GM12864 (cell line): ENCODE measurements at regions not wholly inside any gene's neighbourhood (a gene's known extent, or its start where the extent isn't known, plus 50 kb on each side); places are given as distances from the start of the nearest gene placed in this dataset.

Experiments used
- DNase-seq: peaks from one replicate; pipeline ENCODE4 v3.0.0-alpha.2; 2011; ENCODE audit warnings: low read depth
- H3K4me3 ChIP-seq: 2 replicates; pipeline ENCODE4 v1.5.1; 2011; ENCODE audit warnings: mild to moderate bottlenecking, low read depth, low read length, control low read depth
- TF ChIP-seq, protein P1 (sequence below): IDR thresholded peaks from 2 replicates; pipeline ENCODE4 v1.5.1; 2011; ENCODE audit warnings: low read depth, mild to moderate bottlenecking, moderate library complexity, low read length, control low read depth, inconsistent platforms; ENCODE audit errors: missing control alignments

DNA sequence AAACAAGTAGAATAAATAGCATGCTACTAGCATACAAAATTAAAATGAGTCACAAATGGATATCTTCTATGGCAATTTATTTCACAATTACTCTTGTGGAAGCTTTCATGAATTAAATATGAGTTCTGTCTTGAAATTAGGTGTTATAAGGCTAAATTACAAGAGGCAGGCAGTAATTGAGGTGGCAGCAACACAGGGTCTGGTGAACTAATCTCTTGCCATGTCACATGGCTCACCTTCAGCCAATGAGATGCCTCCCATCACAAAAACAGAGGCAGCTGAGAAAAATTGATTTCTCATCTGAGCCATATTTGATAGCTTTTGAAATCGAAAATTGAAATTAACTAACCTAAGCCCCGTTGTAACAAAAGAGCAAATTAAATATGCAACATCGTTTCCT lies 268.8 kb downstream of the NR2F2 start:
- no peak for DNase-seq
- no peak overlapping the region for H3K4me3 ChIP-seq
- TF ChIP-seq, protein P1, sequence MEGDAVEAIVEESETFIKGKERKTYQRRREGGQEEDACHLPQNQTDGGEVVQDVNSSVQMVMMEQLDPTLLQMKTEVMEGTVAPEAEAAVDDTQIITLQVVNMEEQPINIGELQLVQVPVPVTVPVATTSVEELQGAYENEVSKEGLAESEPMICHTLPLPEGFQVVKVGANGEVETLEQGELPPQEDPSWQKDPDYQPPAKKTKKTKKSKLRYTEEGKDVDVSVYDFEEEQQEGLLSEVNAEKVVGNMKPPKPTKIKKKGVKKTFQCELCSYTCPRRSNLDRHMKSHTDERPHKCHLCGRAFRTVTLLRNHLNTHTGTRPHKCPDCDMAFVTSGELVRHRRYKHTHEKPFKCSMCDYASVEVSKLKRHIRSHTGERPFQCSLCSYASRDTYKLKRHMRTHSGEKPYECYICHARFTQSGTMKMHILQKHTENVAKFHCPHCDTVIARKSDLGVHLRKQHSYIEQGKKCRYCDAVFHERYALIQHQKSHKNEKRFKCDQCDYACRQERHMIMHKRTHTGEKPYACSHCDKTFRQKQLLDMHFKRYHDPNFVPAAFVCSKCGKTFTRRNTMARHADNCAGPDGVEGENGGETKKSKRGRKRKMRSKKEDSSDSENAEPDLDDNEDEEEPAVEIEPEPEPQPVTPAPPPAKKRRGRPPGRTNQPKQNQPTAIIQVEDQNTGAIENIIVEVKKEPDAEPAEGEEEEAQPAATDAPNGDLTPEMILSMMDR: no peak

DNA sequence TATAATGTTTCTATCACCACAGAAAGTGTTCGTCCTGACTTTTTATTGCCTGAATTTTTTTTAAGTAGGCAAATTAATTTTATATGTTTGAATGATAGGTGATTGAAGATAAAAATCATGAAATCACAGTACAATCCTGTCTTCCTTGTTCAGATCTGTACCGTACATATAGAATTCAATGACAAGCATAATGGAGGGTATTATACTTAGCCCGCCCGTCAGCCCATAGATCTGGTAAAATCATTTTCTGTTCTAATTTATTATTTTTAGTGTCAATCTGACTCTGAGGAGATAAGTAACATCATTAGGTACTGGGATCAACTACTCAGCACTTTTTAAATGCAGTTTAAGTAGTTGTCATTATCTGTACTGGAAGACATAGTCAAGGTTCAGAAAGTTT lies 269.9 kb downstream of the NR2F2 start:
- no peak overlapping the region for H3K4me3 ChIP-seq
- TF ChIP-seq, protein P1: no peak
- no peak for DNase-seq

DNA sequence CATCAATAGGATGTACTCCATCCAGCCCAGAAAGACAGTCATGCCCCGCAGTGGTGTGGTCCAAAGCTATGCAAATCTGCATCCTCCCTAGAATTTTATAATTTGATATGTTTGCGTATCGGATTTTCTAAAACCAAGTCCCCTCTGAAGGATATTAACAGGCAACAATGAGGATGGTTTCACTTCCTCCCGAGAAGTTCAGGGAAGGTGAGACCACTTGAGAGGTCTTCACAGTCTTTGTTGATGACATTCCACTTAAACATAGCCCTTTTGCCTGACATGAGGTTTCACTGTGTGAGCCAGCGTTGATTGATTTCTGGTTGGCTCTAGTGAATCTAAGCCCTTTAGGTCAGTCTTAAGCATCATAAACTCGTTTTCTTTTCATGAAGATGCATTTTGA lies 276.1 kb downstream of the NR2F2 start:
- DNase-seq: no peak
- no peak overlapping the region for H3K4me3 ChIP-seq
- TF ChIP-seq, protein P1: no peak

DNA sequence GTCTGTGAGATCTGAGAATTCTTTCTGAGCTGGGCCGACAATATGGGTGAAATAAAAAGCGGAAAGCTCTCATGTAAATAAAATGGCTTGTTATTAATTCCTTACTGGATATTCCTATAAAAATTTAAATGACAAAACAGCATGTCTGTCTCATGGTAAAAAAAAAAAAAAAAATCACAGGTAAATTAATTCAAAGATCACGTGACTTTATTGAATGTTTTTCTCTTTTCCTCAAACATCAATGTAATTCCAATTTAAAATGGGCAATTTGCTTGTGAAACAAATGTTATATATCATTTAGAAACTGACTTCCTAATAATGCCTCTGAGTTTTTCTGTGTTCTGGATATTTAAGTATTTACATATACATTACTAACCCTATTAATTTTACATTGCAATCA lies 280.3 kb downstream of the NR2F2 start:
- DNase-seq: no peak
- TF ChIP-seq, protein P1: no peak
- H3K4me3 ChIP-seq: no peak overlapping the region

DNA sequence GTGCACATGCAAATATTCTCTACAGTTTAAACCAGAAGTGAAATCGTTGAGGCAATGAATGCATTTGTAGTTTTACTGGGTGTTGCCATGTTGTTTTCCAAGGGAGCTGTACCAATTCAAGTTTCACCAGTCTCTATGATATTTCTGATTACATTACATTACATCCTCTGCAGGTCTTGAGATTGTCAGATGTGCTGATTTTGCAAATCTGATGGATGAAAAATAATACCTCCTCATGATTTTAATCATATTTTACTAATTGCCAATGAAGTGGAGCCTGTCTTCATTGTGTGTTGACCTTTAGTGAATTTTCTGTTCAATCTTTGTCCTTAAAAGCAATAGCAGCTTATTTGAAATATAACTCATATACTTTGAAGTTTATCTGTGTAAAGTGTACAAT lies 282.4 kb downstream of the NR2F2 start:
- H3K4me3 ChIP-seq: no peak overlapping the region
- DNase-seq: no peak
- TF ChIP-seq, protein P1: no peak

DNA sequence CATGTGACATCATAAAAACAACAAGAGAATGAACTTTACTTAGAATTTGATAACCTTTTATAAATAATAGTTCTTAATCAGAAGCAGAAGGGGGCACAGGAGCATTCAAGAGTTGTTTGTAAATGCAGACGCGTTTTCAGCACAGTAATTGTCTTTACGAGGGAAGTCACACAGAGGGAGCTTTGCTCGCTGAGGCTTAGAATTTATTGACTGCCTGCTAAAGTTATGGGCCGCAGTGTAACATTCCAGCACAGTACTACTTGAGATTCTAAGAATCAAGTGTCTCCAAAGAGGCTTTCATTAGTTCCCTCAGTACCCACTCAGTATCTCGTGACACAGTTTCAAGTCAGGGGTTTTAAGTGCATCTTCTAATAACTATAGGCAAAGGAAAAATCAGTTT lies 288.7 kb downstream of the NR2F2 start:
- no peak for DNase-seq
- TF ChIP-seq, protein P1: no peak
- no peak overlapping the region for H3K4me3 ChIP-seq

DNA sequence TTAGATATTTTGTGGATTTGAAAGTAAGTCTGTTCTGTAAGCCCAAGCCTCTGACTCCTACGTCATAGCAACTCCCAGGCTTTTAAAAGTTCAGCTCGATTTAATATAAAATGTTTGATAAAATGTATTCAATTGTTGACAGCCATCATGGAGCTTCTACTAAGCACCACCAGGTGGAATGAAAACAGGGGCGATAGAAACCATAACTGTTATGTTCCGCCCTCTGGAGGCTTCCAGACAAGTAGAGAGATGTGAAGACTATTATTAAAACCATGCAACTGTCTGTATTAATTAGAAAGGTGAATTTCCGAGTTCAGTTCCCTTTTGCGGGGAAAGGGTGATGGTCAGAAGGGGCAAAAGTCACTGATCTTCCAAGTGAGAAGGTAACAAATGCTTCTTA lies 292.2 kb downstream of the NR2F2 start:
- DNase-seq: no peak
- TF ChIP-seq, protein P1: no peak
- no peak overlapping the region for H3K4me3 ChIP-seq
